Pulmonary artery endothelial cell (primary cell): ENCODE measurements at regions not wholly inside any gene's neighbourhood (a gene's known extent, or its start where the extent isn't known, plus 50 kb on each side); places are given as distances from the start of the nearest gene placed in this dataset.

Source experiments
- DNase-seq: peaks from one replicate; pipeline ENCODE4 v3.0.0-alpha.2; 2011; ENCODE audit warnings: low read depth, low spot score

DNA sequence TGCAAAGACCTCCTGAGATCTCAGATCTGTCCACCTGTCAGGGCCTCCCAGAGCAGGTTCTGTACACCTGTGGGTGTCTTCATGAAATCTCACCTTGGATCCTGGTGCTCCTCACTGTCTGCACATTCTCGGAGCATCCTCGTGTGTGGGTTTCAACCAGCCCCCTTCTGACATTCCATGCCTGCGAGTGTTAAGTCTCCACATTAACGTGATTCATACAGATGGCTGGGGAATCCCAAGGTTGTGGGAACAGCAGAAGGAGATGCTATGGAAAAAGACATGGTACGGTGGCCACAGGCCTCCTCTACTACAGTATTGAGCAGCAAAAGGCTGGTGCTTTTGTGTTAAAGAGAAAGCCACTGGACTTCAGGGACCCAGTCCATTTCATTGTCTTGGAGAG is 556.5 kb downstream of the DHX35 start:
- no peak for DNase-seq

DNA sequence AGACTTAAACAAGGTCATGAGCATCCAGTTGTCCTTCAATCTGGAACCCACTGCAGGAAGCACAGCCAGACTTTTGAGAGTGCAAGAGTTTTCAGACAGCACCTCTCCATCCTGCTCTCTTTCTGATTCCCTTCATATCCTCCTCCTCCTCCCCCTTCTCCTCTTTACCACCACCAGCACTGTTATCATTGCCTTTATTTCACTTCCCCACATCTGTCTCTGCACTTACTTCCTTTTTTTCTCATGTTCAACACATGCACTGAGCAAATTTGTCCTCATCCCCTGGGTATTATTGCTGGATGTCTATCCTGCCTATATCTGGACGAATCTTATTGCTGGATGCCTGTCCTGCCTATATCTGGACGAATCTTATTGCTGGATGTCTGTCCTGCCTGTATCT is 554.8 kb downstream of the DHX35 start:
- DNase-seq: no peak

DNA sequence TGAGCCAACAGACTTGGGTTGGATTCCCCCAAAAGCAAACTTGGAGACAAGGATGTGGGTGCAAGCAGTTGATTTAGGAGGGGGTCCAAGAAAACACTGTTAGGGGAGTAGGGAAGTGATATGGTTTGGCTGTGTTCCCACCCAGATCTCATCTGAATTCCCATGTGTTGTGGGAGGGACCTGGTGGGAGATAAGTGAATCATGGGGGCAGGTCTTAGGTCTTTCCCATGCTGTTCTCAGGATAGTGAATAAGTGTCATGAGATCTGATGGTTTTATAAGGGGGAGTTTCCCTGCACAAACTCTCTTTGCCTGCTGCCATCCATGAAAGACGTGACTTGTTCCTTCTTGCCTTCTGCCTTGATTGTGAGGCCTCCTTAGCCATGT is 542.6 kb downstream of the DHX35 start:
- DNase-seq: no peak

DNA sequence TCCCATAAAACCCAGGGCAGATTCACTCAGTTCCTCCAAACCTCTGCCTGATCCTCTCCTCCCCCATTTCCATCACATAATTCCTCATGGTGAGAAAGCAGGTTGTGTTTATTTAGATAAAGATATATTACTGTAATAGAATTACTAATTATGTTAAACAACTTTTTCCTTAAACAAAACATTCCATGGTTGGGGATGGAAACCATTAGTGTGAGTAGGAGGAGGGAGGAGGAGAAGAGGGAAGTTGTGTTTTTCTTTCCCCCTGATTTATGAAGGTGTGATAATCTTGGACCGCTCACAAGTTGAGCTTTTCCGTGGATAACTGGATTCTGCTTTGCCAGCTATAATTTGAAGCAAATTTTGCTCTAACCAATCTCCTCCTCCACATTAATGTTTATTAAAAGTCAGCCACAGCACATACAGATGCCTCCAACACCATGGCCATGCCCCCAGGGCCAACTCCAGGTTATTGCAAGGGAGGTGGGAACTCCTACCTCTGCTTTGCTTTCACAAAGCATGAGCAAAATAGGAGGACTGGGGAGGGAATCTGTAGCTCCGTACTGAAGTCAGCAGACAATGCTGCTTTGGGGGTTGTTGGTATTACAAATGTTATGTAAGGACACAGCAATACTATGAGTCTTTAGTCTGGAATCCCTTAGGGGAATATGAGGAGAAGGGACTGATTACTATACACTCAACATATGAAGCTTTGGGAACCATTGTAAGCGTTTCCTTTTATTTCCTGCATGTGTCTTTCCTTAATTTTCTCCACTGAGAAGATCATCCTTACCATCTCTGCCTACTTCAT is 542.0 kb downstream of the DHX35 start:
- DNase-seq: no peak

DNA sequence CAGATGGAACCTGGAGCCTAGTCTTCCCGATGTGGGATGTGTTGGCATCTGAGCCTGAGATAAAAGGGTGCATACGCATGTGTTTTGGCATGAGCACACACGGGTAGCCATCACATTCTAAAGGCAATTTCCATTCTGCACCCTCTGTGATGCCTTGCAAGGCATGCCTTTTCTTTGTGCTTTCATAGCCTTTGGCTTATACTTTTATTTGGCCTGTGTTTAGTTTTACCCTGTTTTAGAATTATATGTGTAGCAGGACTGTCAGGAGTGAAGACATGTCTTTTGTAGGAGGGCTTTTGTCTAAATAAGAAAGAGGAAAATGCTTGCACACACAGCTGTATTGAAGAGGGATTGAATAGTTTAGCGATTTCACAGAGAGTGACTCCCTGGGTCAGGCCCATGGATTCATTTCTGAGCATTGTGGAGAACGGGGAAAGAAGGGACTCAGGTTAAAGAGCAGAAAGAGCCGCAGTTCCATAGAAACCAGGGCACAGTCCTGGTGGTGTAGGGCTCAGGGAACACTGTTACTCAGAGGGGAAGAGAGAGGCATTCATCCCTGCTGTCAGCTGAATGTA is 530.2 kb downstream of the DHX35 start:
- DNase-seq: no peak

DNA sequence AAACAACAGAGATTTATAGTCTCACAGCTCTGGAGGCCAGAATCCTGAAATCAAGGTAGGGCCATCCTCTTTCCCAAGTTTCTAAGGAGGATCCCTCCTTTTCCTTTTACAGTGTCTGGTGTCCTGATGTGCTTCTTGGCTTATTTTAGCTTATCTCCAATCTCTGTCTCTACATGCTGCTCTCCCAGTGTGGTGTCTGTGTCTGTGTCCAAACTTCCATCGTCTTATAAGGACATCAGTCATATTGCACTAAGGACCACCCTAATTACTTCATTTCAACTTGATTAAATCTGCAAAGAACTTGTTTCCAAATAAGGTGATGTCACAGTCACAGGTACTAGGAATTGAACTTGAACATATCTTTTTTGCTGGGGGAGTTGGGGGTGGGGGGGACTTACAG is 529.6 kb downstream of the DHX35 start:
- DNase-seq: no peak

DNA sequence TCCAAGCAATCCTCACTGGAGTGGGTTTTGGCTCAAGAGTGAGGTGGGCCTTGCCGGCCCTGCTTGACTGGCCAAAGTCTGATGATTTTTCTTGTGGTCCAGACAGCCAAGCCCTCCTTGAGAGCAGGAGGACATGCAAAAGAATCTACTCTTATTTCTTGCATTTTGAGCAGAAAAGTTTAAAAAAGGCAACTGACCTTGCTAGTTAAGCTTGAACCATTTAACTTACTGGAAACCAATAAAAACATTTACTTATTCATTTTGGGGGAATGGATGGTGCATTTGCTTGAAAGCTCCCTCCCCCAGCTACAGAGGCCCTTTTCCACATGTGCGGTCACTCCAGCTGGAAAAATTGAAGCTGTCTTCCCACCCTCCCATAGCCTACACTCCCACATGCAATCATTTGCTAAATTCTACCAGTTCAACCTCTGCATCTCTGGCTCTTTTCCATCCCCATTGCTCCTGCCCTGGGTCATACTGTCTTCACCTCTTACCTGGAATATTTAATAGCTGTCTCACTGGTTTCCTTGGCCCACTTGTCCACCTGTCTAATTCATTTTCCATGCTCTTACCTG is 527.9 kb downstream of the DHX35 start:
- DNase-seq: no peak

DNA sequence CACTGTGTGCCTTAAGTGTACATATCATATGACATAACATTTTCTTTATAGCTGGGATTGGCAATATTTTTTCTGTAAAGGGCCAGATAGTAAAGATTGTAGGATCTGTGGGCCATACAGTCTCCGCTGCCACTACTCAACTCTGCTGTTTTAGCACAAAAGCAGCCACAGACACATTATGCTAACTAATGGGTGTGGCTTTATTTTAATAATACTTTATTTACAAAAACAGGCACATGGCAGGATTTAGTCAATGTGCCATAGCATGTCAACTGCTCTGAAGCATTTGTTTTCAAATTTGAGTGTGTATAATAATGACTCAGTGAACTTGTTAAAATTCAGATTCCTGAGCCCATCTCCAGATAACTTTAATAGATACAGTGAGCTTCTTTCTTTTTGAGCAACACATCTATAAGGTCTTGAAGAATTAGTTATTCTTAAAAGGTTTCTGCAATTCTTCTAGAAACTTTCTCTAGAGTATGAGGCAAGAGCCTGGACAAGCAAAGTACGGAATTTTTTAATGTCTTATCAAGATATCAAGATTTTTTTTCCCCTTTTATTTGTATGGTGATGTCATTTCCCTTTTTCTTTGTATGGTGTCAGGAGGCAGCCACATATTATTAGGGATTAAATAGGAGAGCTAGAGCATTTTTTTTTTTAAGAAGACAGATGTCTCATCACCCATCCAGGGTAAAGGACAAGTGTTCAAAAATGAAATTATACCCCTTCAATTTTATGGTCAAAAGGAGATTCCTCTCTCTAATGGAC is 518.3 kb downstream of the DHX35 start:
- no peak for DNase-seq

DNA sequence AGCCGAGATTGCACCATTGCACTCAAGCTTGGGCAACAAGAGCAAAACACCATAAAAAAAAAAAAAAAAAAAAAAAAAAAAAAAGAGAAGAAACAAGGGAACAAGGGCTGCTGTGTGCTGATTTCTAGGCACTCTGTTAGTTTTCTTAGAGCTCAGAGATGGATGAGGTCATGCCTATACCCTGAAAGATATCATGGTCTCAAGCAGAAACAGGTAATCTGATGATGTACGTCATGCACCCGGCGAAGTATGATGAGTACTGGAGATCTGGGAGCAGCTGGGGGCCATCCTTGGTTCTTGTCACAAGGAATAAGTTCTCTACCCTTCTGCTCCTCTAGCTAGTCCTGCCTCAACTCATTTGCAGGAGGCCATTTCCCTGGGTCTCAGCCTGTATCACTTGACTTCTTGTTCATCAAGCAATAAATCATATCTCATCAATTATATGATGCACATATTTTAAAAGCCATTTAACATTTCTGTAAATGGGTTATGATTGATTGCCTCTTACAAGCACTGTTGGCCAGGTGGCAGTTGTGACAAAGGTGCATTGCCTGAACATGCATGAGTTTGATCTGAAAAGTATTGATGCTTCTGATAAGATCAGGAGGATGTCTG is 517.2 kb downstream of the DHX35 start:
- DNase-seq: no peak

DNA sequence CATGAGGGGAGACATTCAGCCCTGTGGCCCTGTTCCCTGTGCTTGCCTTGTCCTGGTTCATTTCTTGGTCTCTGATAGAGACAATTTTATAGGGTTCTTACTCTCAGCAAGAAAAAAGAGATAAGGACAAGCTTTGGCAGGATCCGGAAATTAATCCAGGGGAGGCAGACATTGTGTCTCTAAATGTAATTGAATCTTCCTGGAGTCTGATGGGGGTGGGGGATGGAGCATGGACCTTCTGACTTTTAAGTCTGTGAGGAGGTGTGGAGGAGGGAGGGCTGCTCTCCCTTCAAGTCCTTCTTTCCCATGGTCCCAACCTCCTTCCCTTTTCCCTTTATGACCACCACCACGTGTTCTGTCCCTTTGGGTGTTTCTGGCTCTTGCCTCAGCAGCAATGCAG is 512.7 kb downstream of the DHX35 start:
- DNase-seq: no peak

DNA sequence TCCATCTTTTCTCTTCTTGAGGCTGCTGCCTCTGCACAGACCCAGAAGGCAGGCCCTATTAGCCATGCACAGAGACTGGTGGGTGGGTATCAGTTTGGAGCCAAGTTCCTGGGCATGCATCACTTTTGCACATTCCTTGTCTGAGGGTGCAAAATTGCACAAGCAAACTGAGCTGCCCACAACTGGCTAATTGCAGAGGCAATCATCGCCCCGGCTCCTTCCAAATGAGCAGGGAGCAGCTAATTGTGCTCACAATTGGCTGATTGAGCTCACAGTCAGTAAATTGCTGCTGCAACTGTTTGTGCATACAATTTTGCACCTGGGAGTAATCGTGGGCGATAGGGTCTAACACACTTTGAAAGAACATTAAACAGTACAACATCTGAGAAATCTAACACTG is 511.4 kb downstream of the DHX35 start:
- DNase-seq: no peak

DNA sequence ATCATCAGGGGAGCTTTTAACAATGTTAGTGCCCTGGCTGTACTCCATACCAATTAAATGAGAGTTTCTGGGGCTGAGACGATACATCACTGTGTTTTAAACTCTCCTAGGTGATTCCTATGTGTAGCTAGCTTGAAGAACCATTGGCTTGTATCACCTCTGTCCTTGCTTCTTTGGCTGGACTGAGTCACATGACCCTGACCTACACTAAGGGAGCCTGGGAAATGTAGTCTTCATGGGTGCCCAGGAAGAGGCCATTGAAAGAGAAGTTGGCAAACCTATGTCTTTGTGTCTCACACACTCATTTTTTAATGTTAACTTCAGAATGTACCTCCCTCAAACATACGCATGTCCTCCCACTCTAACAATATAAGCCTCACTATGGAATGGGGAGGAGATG is 506.6 kb downstream of the DHX35 start:
- DNase-seq: no peak

DNA sequence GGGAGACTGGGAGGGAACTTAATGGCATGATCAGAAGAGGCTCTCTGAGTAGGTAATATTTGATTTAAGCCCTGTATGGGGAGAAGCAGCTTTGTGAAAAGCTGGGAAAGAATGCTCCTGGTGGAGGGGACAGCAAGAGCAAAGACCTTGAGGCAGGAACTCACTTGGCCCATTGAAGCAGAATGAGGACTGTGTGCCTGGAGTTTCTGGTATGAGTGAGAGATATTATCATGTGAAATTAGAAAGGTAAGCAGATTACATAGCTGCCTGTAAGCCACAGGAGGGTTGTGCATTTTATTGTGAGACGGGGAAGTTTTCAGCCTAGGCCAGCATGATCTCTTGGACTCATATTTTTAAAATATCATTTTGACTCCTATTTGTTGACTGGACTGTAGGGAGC is 502.1 kb downstream of the DHX35 start:
- no peak for DNase-seq

DNA sequence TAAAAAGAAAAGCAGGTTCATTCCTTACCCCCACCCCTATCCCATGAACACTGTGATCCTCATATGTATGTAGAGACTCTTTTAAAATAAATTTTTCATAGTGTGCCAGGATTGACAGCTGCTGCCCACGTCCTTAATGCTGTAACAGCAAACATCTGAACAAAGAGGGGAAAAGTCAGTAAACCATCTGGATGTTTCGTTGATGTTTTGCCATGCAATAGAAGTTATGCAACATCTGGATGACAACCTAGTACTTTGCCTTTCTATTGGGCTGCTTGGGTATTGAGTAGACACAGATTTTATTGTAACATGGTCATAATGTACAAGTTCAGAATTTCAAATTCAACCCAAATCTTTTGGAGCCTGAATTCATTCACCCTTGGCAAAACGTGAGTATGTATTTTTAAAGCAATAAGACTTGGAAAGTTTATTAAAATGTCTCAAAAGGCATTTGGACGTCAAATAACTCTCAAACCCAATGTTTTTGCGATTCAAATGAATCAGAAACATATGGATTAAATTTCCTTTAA is 500.3 kb downstream of the DHX35 start:
- DNase-seq: no peak

DNA sequence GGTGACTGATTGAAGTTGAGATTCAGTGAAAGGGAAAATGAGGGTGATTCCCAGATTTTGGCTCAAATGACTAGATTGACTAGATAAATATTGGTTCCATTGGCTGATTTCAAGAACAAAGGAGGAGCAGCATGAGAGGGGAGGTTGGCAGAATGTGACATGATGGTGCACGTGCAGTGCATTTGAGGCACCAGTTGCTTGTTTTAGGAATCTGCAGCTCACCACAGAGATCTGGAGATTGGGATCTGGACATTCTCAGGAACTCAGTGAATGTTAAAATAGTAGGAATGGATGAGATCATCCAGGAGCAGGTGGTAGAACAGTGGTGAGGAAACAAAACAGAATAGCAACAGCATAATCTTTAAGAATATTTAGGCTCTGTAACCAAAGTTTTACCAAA is 496.3 kb downstream of the DHX35 start:
- DNase-seq: no peak

DNA sequence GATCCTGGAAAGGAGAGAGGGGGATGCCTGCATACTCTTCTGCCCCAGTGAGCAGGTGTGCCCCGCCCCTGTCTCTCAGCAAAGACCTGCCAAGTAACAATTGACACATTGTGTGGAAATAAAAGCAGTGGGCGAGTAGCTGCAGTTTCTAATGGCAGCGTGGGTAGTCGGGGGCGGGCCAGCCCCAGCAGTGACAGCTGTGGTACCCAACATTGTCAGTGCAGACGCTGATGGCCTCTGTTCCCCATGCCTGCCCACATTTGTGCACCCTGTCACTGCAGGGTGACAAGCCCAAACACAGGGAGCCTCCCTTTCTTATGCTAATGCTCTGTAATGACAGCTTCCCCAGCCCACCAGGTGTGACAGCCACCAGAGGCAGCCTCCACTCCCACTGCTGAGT is 491.7 kb downstream of the DHX35 start:
- DNase-seq: no peak

DNA sequence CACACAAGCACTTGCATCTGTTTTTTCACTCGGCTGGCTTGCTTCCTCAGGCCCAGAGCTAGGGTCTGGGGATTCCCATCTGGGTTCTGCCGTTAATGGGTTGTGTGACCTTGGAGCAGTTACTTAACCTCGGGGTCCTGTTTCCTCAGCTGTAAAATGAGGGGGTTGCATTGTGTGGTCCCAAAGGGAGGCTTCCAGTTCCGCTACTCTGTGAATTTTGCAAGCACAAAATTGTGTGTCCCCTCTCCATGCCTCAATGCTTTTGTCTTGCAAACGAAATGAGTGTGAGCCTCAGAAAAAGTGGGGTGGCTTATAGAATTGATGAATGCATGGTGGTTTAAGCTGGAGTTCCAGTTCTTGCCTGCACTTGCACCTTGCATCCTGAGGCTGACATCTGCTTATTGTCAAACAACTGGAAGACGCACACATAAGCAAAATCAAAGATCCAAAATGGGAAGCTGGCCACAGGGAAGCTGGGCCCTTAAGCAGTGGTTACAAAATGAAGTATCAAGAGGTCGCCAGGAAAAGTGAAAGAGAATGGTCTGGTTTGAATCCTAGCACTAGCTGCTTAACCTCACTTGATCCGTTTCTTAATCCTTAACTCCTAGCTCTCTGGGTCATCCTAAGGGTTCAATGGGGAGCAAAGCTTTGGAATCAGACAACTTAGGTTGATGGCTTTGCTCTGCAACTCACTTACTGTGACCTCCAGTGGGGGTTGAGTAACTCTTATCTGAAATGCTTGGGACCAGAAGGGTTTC is 490.6 kb downstream of the DHX35 start:
- DNase-seq: no peak

DNA sequence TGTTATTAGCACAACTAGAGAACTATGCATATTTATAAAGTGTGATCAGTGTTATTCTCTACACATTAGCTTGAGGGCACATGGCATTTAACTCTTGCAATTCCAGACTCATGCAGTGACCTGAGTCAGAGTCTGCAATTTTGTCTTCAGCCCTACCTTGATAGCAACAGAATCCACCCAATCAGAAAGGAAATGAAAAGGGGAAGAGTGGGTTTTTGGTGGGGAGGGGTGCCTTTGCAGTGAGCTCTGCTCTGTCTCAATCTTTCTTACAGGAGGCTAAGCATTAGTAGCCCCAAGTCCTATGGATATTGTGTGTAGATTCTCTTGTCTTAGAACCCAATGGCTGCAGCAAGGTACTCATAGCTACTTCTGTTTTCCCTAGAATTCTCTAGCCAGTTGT is 489.2 kb downstream of the DHX35 start:
- DNase-seq: no peak

DNA sequence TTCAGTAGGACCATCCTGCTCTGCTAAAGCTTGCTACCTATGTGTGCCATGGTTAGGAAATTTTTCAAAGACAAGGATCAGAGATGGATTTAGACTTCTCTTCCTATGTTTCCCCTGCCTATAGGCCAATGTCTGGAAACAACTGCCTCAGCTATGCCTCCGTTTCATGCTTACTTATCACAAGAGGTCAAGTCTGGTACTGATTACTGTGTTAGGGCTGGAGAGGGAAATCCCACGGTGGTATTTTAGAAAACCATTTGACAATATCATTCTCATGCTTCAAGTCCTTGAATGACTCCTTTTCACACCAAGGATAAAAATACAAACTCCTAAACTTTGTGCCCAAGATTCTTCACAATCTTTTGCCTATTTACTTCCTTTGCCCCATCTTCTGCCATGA is 484.3 kb downstream of the DHX35 start:
- DNase-seq: no peak

DNA sequence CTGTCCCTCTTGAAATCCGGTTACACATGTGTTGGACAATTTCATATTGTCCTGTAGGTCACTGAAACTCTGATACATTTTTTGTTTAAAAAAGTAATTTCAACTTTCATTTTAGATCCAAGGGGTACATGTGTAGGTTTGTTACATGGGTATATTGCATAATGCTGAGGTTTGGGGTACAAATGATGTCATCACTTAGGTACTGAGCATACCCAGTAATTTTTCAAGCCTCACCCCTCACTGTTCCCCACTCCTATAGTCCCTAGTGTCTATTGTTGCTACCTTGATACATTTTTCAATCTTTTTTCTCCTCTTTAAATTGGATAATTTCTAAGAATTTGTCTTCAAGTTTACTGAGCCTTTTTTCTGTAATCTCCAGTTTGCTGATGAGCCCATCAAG is 483.0 kb downstream of the DHX35 start:
- no peak for DNase-seq

DNA sequence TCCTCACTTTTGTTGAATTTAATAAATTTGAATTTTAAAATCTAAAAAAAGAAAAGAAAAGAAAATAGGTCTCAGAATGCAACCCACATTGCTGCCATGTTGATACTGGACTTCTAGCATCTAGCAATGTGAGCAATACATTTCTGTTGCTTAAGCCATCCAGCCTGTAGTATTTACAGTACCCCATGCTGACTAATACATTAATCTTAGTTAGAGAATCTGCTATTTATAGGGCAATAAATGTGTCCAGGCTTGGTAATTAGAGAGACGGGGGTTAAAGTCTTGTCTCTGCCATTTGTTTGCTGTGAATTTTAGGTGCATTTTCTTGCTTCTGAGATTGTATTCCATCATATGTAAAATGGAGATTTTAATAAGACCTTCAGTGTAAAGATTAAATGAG is 471.3 kb downstream of the DHX35 start:
- no peak for DNase-seq
